ENCODE measurements at regions not wholly inside any gene's neighbourhood (a gene's known extent, or its start where the extent isn't known, plus 50 kb on each side); places are given as distances from the start of the nearest gene placed in this dataset.
"Not testable (repeated sequence)": the region's sequence is repeated elsewhere in the genome, so short reads cannot be mapped to it uniquely, and the experiment has no call there.

DNA sequence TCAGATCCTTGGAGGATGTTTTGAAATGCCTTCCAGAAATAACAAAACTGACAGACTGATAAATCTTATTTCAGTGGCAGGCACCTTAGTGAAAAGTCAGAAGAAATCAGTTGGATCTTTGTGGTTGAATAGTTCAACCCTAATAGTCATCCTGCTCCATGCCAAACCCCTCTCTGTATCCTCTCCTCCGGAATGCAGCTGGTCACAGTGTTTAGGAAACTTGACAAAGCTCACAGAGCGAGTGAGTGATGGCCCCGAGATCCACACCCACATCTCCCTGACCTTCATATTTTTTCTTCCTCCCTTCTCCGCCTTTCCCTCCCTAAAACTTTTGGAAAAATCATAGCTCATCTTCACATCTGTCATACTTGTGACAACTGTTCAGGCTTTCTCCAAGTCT, 464.8 kb upstream of the CDH4 start:
- intact Hi-C loops (cut with DNase I), result no loop called here
- TF ChIP-seq, protein P1, sequence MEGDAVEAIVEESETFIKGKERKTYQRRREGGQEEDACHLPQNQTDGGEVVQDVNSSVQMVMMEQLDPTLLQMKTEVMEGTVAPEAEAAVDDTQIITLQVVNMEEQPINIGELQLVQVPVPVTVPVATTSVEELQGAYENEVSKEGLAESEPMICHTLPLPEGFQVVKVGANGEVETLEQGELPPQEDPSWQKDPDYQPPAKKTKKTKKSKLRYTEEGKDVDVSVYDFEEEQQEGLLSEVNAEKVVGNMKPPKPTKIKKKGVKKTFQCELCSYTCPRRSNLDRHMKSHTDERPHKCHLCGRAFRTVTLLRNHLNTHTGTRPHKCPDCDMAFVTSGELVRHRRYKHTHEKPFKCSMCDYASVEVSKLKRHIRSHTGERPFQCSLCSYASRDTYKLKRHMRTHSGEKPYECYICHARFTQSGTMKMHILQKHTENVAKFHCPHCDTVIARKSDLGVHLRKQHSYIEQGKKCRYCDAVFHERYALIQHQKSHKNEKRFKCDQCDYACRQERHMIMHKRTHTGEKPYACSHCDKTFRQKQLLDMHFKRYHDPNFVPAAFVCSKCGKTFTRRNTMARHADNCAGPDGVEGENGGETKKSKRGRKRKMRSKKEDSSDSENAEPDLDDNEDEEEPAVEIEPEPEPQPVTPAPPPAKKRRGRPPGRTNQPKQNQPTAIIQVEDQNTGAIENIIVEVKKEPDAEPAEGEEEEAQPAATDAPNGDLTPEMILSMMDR (IDR thresholded peaks at IDR 0.05), result no peak
- TF ChIP-seq POLR2A (IDR thresholded peaks at IDR 0.05), result no peak
- no peak for TF ChIP-seq EP300 (IDR thresholded peaks at IDR 0.05)
- no peak overlapping the region for H3K4me3 ChIP-seq
- no peaks in the 10 kb centered on the region for H3K36me3 ChIP-seq
- H3K27me3 ChIP-seq, result no peaks in the 10 kb centered on the region
- H3K27ac ChIP-seq, result no peak overlapping the region
- H3K9me3 ChIP-seq, result no peaks in the 10 kb centered on the region
- DNase-seq, result no peak
- no peaks in the 10 kb centered on the region for H3K4me1 ChIP-seq (ENCODE audit: insufficient read depth)
- WGBS, 3 donors, result 12 to 16% (median 12%) methylated on average over 4 of the region's 4 CpGs

DNA sequence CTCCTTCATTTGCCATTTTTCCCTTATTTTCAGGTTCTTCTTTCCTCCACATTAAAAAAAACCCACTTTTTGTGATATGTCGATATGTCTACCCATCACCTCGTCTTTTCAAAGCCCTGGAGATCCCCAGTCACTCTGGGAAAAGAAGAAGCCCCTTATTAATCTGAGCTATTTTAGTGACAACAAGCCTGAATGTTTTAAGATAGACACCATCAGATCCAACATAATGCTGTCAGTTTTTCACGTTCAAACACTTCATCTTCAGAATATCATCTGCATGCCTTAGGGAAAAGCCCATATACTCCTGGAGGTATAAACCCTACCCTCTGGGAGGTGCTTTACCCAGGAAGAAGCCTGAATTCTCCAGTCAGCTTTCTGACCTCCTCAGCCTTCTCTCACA, 464.0 kb upstream of the CDH4 start:
- H3K4me3 ChIP-seq, result no peak overlapping the region
- DNase-seq, result no peak
- H3K27ac ChIP-seq, result no peak overlapping the region
- TF ChIP-seq POLR2A (IDR thresholded peaks at IDR 0.05) (no peak), EP300 (IDR thresholded peaks at IDR 0.05) (no peak)
- TF ChIP-seq, protein P1 (IDR thresholded peaks at IDR 0.05), result no peak
- no peaks in the 10 kb centered on the region for H3K27me3 ChIP-seq
- whole genome bisulfite sequencing, 3 donors, result 54 to 65% (median 56%) methylated on average over 3 of the region's 3 CpGs
- H3K9me3 ChIP-seq, result no peaks in the 10 kb centered on the region
- intact Hi-C loops (cut with DNase I), result no loop called here
- H3K4me1 ChIP-seq (ENCODE audit: insufficient read depth), result no peaks in the 10 kb centered on the region
- H3K36me3 ChIP-seq, result no peaks in the 10 kb centered on the region

DNA sequence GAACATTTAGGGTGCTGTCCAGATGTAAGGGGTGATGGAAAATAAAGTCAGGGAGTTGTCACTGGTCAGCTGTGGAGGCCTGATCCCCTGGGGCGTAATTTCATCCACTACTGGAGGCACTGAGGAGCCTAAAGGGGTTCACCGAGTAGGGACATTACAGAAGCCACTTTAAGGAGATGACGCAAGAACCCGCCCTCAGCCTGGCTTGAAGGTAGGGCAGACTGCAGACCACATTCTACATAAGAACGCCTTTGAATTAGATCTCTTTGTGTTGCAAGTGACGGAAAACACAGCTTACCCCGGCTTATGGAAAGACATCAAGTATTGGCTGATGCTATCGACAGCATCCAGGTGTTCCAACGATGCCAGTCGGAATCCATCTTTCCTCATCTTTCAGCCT, 462.7 kb upstream of the CDH4 start:
- Histone ChIP-seq H3K9me3 (no peaks in the 10 kb centered on the region), H3K27ac (no peak overlapping the region), H3K4me1 (ENCODE audit: insufficient read depth) (no peaks in the 10 kb centered on the region), H3K4me3 (no peak overlapping the region), H3K27me3 (no peaks in the 10 kb centered on the region), H3K36me3 (no peaks in the 10 kb centered on the region)
- intact Hi-C loops (cut with DNase I), result no loop called here
- DNase-seq, result no peak
- 93 to 96% (median 94%) methylated on average over 10 of the region's 10 CpGs for WGBS, 3 donors
- TF ChIP-seq, protein P1 (IDR thresholded peaks at IDR 0.05), result no peak
- TF ChIP-seq EP300 (IDR thresholded peaks at IDR 0.05) (no peak), POLR2A (IDR thresholded peaks at IDR 0.05) (no peak)

DNA sequence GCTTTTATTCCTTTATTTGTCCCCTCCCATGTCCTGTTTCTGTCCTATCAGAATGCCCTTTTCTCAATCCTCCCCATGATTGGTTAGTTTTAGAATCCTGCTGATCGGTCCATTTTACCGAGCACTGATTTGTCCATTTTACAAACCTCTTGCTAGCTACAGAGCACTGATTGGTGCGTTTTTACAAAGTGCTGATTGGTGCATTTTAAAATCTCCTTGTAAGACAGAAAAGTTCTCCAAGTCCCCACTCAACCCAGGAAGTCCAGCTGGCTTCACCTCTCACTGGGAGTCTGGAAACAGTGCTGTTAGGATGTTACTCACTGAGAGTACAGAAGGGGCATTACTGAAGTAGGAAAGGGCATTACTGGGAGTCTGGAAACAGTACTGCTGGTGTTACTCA, 461.7 kb upstream of the CDH4 start:
- WGBS, 3 donors, result 91 to 92% (median 91%) methylated on average over 3 of the region's 3 CpGs
- H3K27ac ChIP-seq; H3K4me1 ChIP-seq (ENCODE audit: insufficient read depth); DNase-seq; H3K9me3 ChIP-seq; H3K27me3 ChIP-seq; intact Hi-C loops (cut with DNase I); H3K4me3 ChIP-seq; H3K36me3 ChIP-seq: not testable (repeated sequence)

DNA sequence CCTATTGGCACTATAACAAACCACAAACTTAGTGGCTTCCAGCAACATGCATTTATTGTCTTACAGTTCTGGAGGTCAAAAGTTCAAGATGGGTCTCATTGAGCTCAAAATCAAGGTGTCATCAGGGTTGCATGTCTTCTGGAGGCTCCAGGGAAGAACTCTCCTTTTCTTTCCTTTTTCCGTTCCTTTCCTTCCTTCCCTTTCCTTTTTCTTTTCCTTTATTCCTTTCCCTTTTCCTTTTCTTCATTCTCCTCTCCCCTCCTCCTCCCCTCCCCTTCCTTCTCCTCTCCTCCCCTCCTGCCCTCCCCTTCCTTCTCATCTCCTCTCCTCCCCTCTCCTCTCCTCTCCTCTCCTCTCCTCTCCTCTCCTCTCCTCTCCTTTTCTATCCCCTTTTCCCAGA, 460.2 kb upstream of the CDH4 start:
- Histone ChIP-seq H3K36me3 (no peaks in the 10 kb centered on the region), H3K4me1 (ENCODE audit: insufficient read depth) (no peaks in the 10 kb centered on the region), H3K27me3 (no peaks in the 10 kb centered on the region), H3K9me3 (no peaks in the 10 kb centered on the region), H3K4me3 (no peak overlapping the region), H3K27ac (no peak overlapping the region)
- intact Hi-C loops (cut with DNase I), result no loop called here
- TF ChIP-seq, protein P1 (IDR thresholded peaks at IDR 0.05), result no peak
- TF ChIP-seq EP300 (IDR thresholded peaks at IDR 0.05) (no peak), POLR2A (IDR thresholded peaks at IDR 0.05) (no peak)
- 79 to 95% (median 85%) methylated on average over 1 of the region's 1 CpG for WGBS, 3 donors
- no peak for DNase-seq
